ENCODE measurements at regions not wholly inside any gene's neighbourhood (a gene's known extent, or its start where the extent isn't known, plus 50 kb on each side); places are given as distances from the start of the nearest gene placed in this dataset.

DNA sequence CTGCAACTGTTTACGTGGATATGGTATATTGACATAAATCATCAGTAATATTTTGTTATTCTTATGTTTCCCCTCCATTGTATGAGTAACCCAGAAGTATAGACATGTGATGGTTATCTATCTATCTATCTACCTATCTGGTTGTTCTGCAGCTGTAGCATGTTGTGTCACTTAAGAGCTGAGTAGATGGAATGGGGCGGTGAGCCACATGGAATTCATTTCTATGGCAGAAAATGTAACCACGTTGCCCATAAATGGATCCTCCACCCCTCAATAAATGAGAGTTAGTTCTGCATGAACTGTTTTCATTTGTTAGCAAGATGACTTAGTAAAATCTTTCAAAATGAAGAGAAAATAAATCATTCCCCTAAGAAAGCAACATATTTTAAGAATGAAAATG, 553.2 kb downstream of the MAT2B start:
- DNase-seq (ENCODE audit: low read depth, low spot score) = no peak

DNA sequence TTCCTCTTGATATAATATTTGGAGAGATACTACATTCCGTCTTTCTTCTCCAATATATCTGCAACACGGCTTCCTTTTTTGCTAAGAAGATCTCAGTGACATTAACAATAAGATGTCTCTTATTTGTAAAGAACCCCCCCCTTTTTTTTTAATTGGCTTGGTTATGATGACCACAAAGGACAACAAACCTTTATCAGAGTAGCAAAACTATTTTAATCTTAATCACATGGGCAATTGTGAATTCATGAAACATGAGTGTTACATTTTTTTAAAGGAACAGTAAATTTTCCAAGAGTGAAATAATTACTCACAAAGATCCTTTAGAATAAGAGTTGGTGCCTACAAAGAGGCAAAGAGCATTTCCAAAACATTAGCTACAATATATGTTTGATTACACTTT, 554.1 kb downstream of the MAT2B start:
- no peak for DNase-seq (ENCODE audit: low read depth, low spot score)
- H3K27ac ChIP-seq = no peak overlapping the region

More for the DNA sequence above, 553.2 kb downstream of the MAT2B start:
- no peak overlapping the region for H3K27ac ChIP-seq

DNA sequence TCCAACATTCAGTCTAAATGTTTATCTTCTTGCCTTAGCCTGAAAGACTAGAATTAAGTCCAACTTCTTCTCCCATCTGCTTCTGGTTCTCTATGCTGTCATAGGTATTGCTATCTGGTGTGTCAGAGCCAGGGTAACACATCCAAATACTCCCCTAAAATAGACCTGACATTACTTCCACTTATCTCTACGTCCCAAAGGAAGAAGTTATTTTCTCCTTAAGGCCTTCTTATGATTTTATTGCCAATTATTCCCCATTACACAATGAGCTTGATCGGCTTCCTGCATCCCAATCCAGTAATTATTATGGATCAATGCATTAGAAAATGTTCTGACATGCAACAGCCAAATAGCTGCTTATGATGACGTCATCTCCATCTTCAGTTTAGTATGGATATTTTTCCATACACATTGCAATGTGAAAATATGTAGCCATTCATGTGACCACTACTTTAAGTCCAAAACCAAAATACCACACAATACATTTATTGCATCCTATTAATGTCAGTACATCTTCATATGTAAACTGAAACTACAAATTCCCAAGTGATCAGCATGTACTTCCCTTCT, 555.5 kb downstream of the MAT2B start:
- DNase-seq (ENCODE audit: low read depth, low spot score) = no peak
- H3K27ac ChIP-seq = no peak overlapping the region

DNA sequence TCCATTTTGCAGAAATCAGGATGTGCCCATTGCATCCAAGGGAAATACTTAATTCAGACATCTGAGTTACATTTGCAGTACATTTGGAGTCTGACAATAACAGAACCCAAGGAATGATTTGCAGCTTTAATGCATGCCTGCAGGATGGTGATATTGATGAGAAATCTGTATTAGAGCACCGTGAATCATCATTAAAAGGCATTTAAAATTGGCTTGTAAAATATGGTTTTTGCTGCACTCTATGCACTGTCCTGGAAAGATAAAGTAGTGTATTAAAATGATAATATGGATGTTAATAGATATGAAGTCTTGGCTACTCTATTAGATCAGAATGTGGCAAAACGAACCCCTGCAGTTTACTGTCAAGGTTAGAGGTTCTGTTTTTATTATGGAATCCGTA, 556.9 kb downstream of the MAT2B start:
- no peak for DNase-seq (ENCODE audit: low read depth, low spot score)

DNA sequence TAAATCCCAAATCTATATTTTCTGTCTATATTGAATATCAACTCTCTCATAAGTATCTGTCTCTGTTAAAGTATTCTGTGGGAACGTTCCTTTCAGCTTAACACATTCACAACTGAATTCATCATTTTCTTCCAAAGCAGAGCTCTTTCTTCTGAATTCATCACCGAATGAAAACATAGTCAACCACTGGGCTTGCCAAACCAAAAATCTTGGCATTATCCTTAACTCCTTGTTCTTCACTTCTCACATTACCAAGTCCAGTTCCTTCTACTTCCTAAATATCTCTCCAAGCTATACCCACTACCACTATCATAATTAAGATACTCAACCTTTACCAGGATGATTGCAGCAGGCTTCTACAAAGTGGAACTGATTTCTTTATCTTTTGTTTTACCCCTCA, 559.8 kb downstream of the MAT2B start:
- DNase-seq (ENCODE audit: low read depth, low spot score) = no peak
- H3K27ac ChIP-seq = no peak overlapping the region

More for the DNA sequence above, 556.9 kb downstream of the MAT2B start:
- H3K27ac ChIP-seq = no peak overlapping the region

DNA sequence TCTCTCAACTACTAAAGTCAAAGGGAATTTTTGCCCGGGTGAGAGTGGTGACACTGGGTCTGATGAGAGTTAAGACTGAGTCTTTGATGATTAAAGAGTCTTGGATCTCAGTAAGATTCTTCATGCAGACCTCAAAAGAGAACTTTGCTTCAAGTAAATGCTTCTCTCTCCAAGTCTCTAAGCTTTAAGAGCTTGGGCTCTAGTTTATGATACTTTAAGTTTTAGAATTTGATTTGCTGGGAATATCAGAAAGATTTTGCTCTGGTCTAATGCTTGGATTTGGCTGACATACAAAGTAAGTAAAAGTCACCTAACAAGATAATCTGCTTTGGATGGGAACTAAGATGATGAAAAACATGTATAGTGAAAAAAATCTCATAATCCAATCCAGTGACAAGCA, 566.3 kb downstream of the MAT2B start:
- no peak overlapping the region for H3K27ac ChIP-seq
- DNase-seq (ENCODE audit: low read depth, low spot score) = no peak

DNA sequence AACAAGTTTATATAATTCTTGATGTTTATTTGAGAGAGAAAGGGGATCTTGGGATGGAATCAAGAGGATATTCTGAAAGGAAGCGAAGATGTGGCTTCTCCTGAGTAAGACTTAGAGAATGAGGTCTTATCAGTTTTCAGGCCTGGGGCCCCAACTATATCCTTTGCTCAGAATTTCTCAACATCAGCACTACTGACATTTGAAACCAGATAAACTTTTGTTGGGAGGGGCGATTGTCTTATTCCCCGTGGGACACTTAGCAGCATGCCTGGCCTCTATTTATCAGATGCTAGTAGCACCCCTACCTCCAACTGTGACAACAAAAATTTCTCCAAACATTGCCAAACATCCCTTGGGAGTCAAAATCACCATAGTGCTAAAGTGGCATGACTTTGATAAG, 567.7 kb downstream of the MAT2B start:
- no peak overlapping the region for H3K27ac ChIP-seq
- DNase-seq (ENCODE audit: low read depth, low spot score) = no peak

DNA sequence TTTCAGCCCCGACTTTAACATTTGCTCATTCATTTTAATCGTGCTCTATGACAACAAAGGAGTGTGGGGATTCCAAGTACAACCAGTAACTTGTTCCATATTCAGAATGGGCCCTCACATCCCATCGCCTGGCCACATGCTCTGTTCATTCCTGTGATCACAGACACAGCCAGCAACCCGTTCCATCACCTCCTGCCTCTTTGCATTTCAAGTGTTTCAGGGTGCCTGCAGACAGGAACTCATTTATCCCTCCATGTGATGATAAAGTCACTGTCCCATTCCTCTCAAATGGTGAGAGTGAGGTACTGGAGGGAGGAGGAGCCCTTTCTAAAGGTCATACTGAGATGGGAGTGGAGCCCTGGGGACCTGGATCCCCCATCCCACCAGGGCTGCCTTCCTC, 571.1 kb downstream of the MAT2B start:
- H3K27ac ChIP-seq = no peak overlapping the region
- no peak for DNase-seq (ENCODE audit: low read depth, low spot score)

DNA sequence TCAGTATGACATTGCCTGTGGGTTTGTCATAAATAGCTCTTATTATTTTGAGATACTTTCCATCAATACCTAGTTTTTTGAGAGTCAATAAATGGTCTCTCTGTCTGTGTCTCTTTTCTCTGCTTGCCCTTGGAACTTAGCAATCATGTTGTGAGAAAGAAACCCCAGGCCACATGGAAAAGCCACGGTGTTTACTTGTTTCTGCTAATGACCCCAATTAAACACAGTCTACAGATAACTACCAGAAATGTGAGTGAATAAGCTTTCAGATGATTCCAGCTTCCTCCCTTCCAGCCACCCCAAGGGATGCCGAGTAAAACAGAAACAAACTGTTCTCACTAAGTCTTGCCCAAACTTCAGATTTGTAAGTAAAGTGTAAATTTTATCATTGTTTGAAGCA, 584.9 kb downstream of the MAT2B start:
- H3K27ac ChIP-seq = no peak overlapping the region

DNA sequence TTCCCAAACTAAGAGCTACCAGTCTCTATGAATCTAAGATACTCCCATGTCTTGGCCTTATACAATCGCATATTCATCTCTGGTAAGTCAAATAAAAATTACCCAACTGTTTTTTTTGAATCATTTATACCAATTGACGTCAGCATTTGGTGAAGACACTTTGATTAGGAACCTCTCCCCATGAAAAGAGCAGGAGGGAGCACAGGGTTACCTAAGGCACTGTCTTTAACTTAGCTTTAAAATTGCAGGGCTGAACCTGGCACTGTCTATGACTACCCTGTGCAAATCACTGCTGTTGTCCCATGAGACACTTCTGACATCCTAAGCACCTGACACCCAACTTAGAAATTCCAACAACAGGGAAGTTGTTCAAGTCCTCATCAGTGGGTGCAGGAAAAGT, 586.4 kb downstream of the MAT2B start:
- no peak for DNase-seq (ENCODE audit: low read depth, low spot score)
- H3K27ac ChIP-seq = no peak overlapping the region

More for the DNA sequence above, 584.9 kb downstream of the MAT2B start:
- no peak for DNase-seq (ENCODE audit: low read depth, low spot score)

DNA sequence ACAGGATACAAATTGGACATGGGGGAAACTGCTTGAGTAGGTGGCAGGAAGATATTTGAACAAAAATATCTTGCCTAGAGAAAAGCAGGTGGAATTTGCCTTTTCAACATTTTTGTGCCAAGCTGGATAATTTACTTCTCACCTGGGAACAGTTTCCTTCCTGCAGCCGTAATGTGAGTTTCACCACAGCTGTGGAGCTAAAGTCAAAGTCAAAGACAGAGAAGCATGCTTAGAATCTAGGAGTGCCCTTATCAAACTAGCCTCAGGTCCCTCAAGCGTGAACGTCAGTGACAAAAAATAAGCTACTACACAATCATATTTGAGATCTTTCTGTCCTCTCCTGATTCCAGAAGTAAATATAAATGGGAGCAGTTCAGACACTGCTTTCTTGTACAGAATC, 588.9 kb downstream of the MAT2B start:
- no peak for DNase-seq (ENCODE audit: low read depth, low spot score)
- H3K27ac ChIP-seq = no peak overlapping the region

DNA sequence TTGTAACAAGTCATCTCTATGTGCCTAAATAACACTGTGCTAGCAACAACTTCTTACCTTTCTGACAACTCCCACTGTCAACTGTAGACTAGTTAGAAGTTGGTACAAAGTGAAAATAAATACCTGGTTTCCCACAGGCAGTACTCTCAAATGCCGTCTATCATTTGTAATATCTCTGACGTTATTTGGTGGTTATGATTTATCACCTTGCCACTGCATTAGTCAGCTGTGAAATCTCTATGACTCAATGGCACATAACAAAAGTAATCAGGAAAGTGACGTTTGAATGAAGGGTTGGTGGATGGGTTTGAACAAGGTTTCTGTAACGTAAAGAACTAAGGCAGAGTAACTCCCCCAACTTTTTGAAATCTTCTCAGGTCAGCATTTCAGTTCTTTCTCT, 592.3 kb downstream of the MAT2B start:
- peak overlapping the region; percentile 24 for H3K27ac ChIP-seq
- peak; percentile 74 for DNase-seq (ENCODE audit: low read depth, low spot score)

DNA sequence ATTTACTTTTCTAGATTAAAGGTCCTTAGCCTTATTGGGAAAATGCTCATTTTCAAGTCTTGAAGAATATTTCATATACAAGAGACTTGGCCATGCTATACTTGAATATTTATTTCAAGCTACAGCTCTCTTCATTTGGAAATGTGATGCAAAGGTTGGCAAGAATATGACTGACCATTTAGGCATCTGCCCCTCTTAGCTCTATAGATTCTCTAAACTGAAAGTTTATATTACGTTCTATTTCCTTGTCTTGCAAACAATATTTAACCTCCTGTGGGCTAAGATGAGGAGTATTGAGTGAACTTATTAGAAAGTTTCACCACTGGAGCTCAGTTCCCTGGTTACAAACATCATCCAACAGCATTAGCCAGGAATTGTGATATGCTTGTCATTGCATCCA, 593.1 kb downstream of the MAT2B start:
- DNase-seq (ENCODE audit: low read depth, low spot score) = no peak
- peak overlapping the region; percentile 24 for H3K27ac ChIP-seq

DNA sequence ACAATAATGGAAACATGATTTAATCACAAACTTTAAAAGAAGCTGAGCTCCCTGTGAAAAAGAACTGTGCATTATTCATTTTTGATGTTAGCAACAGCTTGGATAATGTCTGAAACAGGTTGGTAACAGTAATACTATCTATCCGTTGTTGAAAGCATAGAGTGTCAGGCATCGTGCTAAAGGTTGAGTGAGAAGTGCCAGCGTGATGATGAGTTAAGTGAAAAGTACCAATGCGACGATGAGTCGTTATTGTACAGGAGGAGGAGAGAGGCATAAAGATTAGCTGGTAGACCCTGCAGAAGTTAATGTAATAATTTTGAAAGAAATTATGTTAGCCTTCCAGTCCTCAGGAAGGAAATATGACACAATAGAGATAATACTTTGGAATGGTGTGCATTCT, 593.6 kb downstream of the MAT2B start:
- H3K27ac ChIP-seq = peak overlapping the region; percentile 24
- DNase-seq (ENCODE audit: low read depth, low spot score) = no peak

DNA sequence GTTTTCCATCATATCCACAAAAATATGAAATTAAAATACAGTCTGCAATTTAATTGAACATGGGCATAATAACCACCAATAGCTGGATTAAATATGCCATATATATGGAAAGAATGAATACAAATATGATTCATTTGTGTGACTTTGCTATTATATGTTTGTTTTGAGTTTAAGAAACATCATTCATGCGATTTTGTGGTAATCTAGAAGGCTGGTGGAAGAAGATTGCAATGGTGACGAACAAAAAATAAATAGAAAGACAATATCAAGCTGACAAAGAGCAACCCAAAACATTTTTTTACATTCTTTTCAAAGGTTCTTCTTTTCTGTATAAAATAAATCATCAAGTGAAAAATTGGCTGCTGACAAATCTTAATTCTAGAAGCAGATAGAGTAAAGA, 610.0 kb downstream of the MAT2B start:
- H3K27ac ChIP-seq = no peak overlapping the region
- no peak for DNase-seq (ENCODE audit: low read depth, low spot score)

DNA sequence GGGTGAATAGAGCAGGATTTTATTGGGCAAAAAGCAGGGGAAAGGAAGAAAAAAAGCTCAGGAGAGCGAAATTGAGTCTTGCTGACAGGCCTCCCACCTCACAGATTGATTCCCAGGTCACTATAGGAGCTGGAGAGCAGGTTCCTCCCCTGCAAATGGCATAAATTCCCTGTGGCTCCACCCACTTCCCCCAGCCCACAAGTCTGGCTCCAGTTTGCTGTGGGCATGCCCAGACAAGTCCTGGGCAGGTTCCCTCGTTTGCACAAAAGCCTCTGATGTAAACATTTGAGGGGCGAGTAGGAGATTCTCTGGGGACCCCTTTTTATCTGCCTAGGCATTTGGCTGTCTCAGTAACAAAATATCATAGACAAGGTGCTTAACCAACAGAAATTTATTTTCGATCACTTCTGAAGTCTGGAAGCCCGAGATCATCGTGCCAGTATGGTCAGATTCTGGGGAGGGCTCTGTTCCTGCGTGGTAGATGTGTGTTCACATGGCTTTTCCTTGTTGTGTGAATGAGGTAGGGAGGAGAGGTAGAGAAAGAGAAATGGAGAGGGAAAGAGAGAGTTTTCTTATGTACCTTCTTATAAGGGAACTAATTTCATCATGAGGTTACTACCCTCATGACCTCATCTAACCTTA, 614.5 kb downstream of the MAT2B start:
- DNase-seq (ENCODE audit: low read depth, low spot score) = peak; percentile 6
- H3K27ac ChIP-seq = no peak overlapping the region

DNA sequence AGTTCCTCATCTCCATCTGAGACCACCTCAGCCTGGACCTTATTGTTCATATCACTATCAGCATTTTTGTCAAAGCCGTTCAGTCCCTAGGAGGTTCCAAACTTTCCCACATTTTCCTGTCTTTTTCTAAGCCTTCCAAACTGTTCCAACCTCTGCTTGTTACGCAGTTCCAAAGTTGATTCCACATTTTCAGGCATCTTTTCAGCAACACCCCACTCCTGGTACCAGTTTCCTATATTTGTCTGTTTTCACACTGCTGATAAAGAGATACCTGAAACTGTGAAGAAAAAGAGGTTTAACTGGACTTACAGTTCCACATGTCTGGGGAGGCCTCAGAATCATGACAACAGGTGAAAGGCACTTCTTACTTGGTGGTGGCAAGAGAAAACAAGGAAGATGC, 622.1 kb downstream of the MAT2B start:
- H3K27ac ChIP-seq = no peak overlapping the region
- no peak for DNase-seq (ENCODE audit: low read depth, low spot score)

DNA sequence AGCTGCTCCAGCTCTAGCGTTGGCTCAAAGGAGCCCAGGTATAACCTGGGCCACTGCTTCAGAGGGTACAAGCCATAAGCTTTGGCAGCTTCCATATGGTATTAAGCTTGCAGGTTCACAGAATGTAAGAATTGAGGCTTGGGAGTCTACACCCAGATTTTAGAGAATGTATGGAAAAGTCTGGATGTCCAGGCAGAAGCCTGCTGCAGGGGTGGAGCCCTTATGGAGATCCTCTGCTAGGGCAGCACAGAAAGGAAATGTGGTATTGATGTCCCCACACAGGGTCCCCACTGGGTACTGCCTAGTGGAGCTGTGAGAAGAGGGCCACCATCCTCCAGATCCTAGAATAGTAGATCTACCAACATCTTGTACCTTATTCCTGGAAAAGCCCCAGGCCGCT, 626.9 kb downstream of the MAT2B start:
- DNase-seq (ENCODE audit: low read depth, low spot score) = no peak
- H3K27ac ChIP-seq = no peak overlapping the region

DNA sequence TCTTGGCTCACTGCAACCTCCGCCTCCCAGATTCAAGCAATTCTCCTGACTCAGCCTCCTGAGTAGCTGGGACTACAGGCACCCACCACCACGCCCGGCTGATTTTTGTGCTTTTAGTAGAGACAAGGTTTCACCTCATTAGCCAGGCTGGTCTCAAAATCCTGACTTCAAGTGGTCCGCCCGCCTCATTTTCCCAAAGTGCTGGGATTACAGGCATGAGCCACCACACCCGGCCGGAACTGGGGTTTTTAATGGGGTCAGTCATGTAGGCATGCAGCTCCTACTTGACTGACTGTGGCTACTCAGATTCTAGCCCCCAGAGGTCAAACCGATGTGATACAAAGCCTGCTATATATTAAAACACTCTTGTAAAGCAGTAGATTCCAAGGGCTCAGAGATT, 631.7 kb downstream of the MAT2B start:
- H3K27ac ChIP-seq = no peak overlapping the region
- no peak for DNase-seq (ENCODE audit: low read depth, low spot score)

DNA sequence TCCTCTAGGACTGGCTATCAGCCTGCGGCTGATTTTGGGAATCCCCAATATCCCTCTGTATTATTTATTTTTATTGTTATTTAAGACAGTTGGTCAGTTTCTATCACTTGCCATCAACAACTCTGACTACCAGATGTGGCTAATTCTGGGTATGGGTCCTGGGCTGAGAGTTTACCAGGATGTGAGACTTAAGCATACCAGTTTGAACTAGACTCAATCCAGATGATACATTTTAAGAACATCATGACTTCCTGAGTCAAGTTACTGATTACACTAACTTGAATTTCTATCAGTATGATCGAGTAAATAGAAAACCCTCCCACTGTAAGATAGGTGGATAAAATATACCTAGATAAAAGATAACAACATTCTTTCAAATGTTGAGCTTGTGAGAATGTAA, 634.0 kb downstream of the MAT2B start:
- DNase-seq (ENCODE audit: low read depth, low spot score) = no peak
- H3K27ac ChIP-seq = no peak overlapping the region

DNA sequence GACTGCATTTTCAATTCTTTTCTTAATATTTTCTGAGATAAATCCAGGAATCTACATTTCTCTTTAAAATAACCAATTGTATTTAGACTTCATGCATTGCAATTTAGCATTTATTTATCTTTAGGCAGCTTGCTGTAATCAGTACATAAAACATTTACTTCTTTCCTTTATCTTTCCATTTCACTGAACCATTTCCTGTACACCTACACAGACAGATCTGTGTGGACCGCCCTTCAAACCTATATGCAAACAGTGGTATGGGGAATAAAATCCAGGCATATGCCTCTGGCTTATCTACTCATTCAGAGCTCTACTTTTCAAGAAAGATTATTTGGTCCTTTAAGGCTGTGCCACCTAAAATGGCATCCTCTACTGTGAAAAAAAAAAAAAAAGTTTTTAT, 640.0 kb downstream of the MAT2B start:
- no peak overlapping the region for H3K27ac ChIP-seq
- no peak for DNase-seq (ENCODE audit: low read depth, low spot score)

DNA sequence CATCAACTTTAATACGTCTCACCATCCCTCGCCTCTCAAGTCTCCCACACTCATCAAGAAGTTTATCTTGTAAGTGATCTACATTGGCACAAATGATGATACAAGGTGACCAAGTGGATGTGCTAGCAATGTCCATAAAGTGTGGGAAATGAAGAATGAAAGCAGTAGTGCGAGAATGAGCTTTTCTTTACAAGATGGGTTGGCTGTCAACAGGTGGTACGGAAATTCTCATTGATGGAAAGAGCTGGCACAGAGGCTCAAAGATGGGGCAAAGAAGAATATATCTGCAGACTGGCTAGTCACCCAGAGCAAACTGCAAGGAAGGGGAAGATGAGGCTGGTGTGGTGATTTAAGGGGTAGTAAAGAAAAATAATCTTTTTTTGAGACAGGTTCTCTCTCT, 640.8 kb downstream of the MAT2B start:
- DNase-seq (ENCODE audit: low read depth, low spot score) = no peak
- H3K27ac ChIP-seq = no peak overlapping the region
